ENCODE measurements at regions not wholly inside any gene's neighbourhood (a gene's known extent, or its start where the extent isn't known, plus 50 kb on each side); places are given as distances from the start of the nearest gene placed in this dataset.

GRCh38 chr18:43542016-43542415 is 264.7 kb upstream of the SYT4 start:
- H3K36me3 ChIP-seq: no peaks in the 10 kb centered on the region
- no peak for DNase-seq
- no peak overlapping the region for H3K4me3 ChIP-seq
- no peaks in the 10 kb centered on the region for H3K4me1 ChIP-seq
- no peak for TF ChIP-seq CTCF (IDR thresholded peaks at IDR 0.05)
- H3K27ac ChIP-seq: no peak overlapping the region
- H3K27me3 ChIP-seq: no peaks in the 10 kb centered on the region
- no peaks in the 10 kb centered on the region for H3K9me3 ChIP-seq
- intact Hi-C loops (cut with DNase I; ENCODE audit: low total_unique reads): no loop called here

- TF ChIP-seq CTCF (IDR thresholded peaks at IDR 0.05): no peak
- Histone ChIP-seq H3K4me3 (no peak overlapping the region), H3K27me3 (no peaks in the 10 kb centered on the region), H3K36me3 (no peaks in the 10 kb centered on the region), H3K4me1 (no peaks in the 10 kb centered on the region), H3K9me3 (no peaks in the 10 kb centered on the region), H3K27ac (no peak overlapping the region)
- no peak for DNase-seq
- intact Hi-C loops (cut with DNase I; ENCODE audit: low total_unique reads): no loop called here
Measured at GRCh38 chr18:43543236-43543635, 265.9 kb upstream of the SYT4 start.

- no peak for TF ChIP-seq CTCF (IDR thresholded peaks at IDR 0.05)
- H3K4me3 ChIP-seq: no peak overlapping the region
- H3K27ac ChIP-seq: no peak overlapping the region
- H3K4me1 ChIP-seq: no peaks in the 10 kb centered on the region
- no peak for DNase-seq
- intact Hi-C loops (cut with DNase I; ENCODE audit: low total_unique reads): no loop called here
- H3K27me3 ChIP-seq: no peaks in the 10 kb centered on the region
- H3K9me3 ChIP-seq: no peaks in the 10 kb centered on the region
- H3K36me3 ChIP-seq: no peaks in the 10 kb centered on the region
Measured at GRCh38 chr18:43547456-43547855, 270.2 kb upstream of the SYT4 start.

- intact Hi-C loops (cut with DNase I; ENCODE audit: low total_unique reads): no loop called here
- no peaks in the 10 kb centered on the region for H3K4me1 ChIP-seq
- no peak overlapping the region for H3K4me3 ChIP-seq
- no peaks in the 10 kb centered on the region for H3K36me3 ChIP-seq
- H3K27ac ChIP-seq: no peak overlapping the region
- peaks cover 0 to 9% of the 10 kb centered on the region in 2 donors for H3K27me3 ChIP-seq
- DNase-seq: no peak
- H3K9me3 ChIP-seq: no peaks in the 10 kb centered on the region
- TF ChIP-seq CTCF (IDR thresholded peaks at IDR 0.05): no peak
Measured at GRCh38 chr18:43559507-43559906, 282.2 kb upstream of the SYT4 start.

GRCh38 chr18:43563780-43564179 is 286.5 kb upstream of the SYT4 start:
- no peaks in the 10 kb centered on the region for H3K36me3 ChIP-seq
- no peak for DNase-seq
- no peak for TF ChIP-seq CTCF (IDR thresholded peaks at IDR 0.05)
- H3K9me3 ChIP-seq: no peaks in the 10 kb centered on the region
- intact Hi-C loops (cut with DNase I; ENCODE audit: low total_unique reads): loop anchor here (10.0 kb wide), 1 partner anchor 1269 kb away; no protein-coding TSS in a partner anchor
- H3K27ac ChIP-seq: no peak overlapping the region
- H3K4me1 ChIP-seq: no peaks in the 10 kb centered on the region
- H3K4me3 ChIP-seq: no peak overlapping the region
- peaks cover 0 to 9% of the 10 kb centered on the region in 2 donors for H3K27me3 ChIP-seq

GRCh38 chr18:43570593-43570992 is 293.3 kb upstream of the SYT4 start:
- intact Hi-C loops (cut with DNase I; ENCODE audit: low total_unique reads): no loop called here
- H3K27ac ChIP-seq: no peak overlapping the region
- no peaks in the 10 kb centered on the region for H3K27me3 ChIP-seq
- H3K36me3 ChIP-seq: no peaks in the 10 kb centered on the region
- no peaks in the 10 kb centered on the region for H3K4me1 ChIP-seq
- DNase-seq: no peak
- no peak overlapping the region for H3K4me3 ChIP-seq
- TF ChIP-seq CTCF (IDR thresholded peaks at IDR 0.05): no peak
- no peaks in the 10 kb centered on the region for H3K9me3 ChIP-seq

All from tibial artery (tissue), 4 donors.